Naive thymus-derived CD4-positive, alpha-beta T cell (primary cell): ENCODE measurements at regions not wholly inside any gene's neighbourhood (a gene's known extent, or its start where the extent isn't known, plus 50 kb on each side); places are given as distances from the start of the nearest gene placed in this dataset.

ENCODE experiments used
- ATAC-seq: fragments of 150-1000 bp; cut with Tn5 transposase; 2 replicates; pipeline ENCODE4 v1.10.0; 2021; ENCODE audit warnings: mild to moderate bottlenecking, moderate library complexity
- CTCF ChIA-PET: fragments of 350-600 bp; sonication (Branson Sonifier 250); formaldehyde crosslinking; loops from one replicate; lab custom pipeline; 2021; ENCODE audit warnings: antibody characterized with exemption; lab: Charles Lee
- POLR2A ChIA-PET: fragments of 350-600 bp; sonication (Branson Sonifier 250); formaldehyde crosslinking; loops from one replicate; lab custom pipeline; 2021; ENCODE audit warnings: antibody characterized with exemption, inconsistent platforms; lab: Charles Lee
- DNase-seq, 9 donors: peaks; one replicate each; pipeline versions ENCODE4 v3.0.0 to v3.0.0-alpha.2; 2020 to 2022; ENCODE audit warnings: mixed read lengths in 1 of 9
- H3K27ac ChIP-seq: one replicate; pipeline ENCODE4 v1.7.0; 2013; ENCODE audit warnings: mild to moderate bottlenecking, low read depth, low read length, moderate library complexity
- H3K27me3 ChIP-seq, 2 donors: one replicate each; pipeline ENCODE4 v1.7.0; 2013; ENCODE audit warnings: low read length in 2 of 2, mild to moderate bottlenecking in 2 of 2, moderate library complexity in 2 of 2; ENCODE audit not compliant: control insufficient read depth in 2 of 2, insufficient read depth in 2 of 2
- H3K36me3 ChIP-seq, 3 experiments: 1 replicate in 2 of 3; 2 replicates in 1 of 3; pipeline ENCODE4 v1.7.0; 2013; ENCODE audit warnings: low read length in 3 of 3, mild to moderate bottlenecking in 3 of 3, moderate library complexity in 1 of 3; ENCODE audit not compliant: insufficient read depth in 3 of 3, control insufficient read depth in 2 of 3
- H3K4me1 ChIP-seq, 2 donors: one replicate each; pipeline ENCODE4 v1.7.0; 2013; ENCODE audit warnings: low read length in 2 of 2, mild to moderate bottlenecking in 2 of 2, moderate library complexity in 1 of 2; ENCODE audit not compliant: control insufficient read depth in 2 of 2, insufficient read depth in 2 of 2
- H3K4me3 ChIP-seq: 2 replicates; pipeline ENCODE4 v1.7.0; 2013; ENCODE audit warnings: mild to moderate bottlenecking, low read length
- H3K9me3 ChIP-seq, 3 experiments: 1 replicate in 2 of 3; 2 replicates in 1 of 3; pipeline ENCODE4 v1.7.0; 2013; ENCODE audit warnings: low read length in 3 of 3; ENCODE audit not compliant: control insufficient read depth in 2 of 3
- H3K27ac Mint-ChIP-seq, 9 donors: one replicate each; pipeline ENCODE4 v1.8.0; 2020 to 2022; ENCODE audit warnings: mixed read lengths in 9 of 9, mild to moderate bottlenecking in 8 of 9, moderate library complexity in 5 of 9, inconsistent platforms in 2 of 9
- H3K27me3 Mint-ChIP-seq, 5 donors: one replicate each; pipeline ENCODE4 v1.8.0; 2021 to 2022; ENCODE audit warnings: mixed read lengths in 5 of 5, mild to moderate bottlenecking in 1 of 5
- H3K36me3 Mint-ChIP-seq, 5 donors: one replicate each; pipeline ENCODE4 v1.8.0; 2020 to 2022; ENCODE audit warnings: mixed read lengths in 5 of 5, mild to moderate bottlenecking in 3 of 5, inconsistent platforms in 1 of 5
- H3K4me1 Mint-ChIP-seq, 7 donors: one replicate each; pipeline ENCODE4 v1.8.0; 2020 to 2022; ENCODE audit warnings: mixed read lengths in 7 of 7, mild to moderate bottlenecking in 3 of 7, inconsistent platforms in 1 of 7
- H3K4me3 Mint-ChIP-seq, 10 donors: one replicate each; pipeline ENCODE4 v1.8.0; 2020 to 2022; ENCODE audit warnings: mild to moderate bottlenecking in 10 of 10, mixed read lengths in 10 of 10, moderate library complexity in 6 of 10, inconsistent platforms in 2 of 10
- H3K9me3 Mint-ChIP-seq, 11 donors: one replicate each; pipeline ENCODE4 v1.8.0; 2020 to 2022; ENCODE audit warnings: mixed read lengths in 11 of 11, mild to moderate bottlenecking in 4 of 11, inconsistent platforms in 1 of 11, moderate library complexity in 1 of 11
- intact Hi-C, 2 donors: fragments of 100-400 bp; cut with micrococcal nuclease; formaldehyde crosslinking; loops; one replicate each; pipeline ENCODE4 v1.15.1; 2023

DNA sequence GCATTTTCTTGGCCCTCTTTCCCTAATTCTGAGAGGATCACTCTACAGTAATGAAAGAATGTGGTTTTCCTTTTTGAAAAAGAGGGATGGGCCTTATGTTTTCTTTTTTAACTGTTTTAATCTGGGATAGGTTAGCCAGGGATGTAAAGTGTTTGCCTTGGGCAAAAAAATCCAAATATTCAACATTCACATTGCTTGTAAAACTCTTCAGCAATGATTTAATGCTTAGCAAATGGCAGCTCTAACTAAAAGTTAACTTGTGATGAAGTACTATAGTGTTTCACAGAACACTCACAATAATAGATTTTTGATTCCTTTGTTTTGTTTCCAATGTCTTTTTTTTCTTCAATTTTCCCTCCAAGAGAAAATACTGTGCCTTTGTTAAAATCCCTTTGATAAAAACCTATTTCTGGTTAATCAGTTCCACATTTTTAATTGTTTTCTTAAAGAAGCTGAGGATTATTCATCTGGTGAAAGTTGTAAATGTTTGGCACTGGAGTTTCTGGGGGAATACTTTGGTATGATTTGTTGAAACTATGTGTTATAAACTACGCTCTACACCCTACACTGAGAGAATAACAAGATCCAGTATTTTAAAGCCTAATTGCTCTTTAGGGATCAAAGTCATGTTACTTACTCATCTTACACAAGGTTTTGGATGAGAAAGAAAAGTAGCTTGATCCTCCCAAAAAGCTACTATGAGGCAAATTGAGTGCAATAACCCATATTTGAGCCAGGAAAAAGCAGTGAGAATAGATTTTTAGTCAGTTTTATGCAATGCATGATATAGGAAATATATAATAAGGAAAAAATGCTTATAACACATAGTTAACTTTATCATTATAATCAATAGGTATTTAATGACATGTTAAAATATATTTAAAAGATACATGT, 335.8 kb downstream of the EPHA7 start:
- intact Hi-C loops = no loop called here
- no peak for DNase-seq

GRCh38 chr6:93081901-93082300, 337.5 kb downstream of the EPHA7 start:
- ATAC-seq (no peak), DNase-seq (no peak)
- intact Hi-C loops = no loop called here
- H3K36me3 ChIP-seq = no peaks in the 10 kb centered on the region
- H3K4me1 ChIP-seq = no peaks in the 10 kb centered on the region
- H3K27me3 Mint-ChIP-seq = no peaks in the 10 kb centered on the region
- H3K27me3 ChIP-seq = no peaks in the 10 kb centered on the region
- H3K36me3 Mint-ChIP-seq = no peaks in the 10 kb centered on the region
- H3K27ac ChIP-seq = no peak overlapping the region
- no peak overlapping the region for H3K4me3 ChIP-seq
- no peak overlapping the region for H3K27ac Mint-ChIP-seq
- H3K9me3 Mint-ChIP-seq = peaks cover 0 to 15% (median 0%) of the 10 kb centered on the region in 11 donors
- H3K4me3 Mint-ChIP-seq = no peak overlapping the region
- CTCF ChIA-PET = no interaction called here
- POLR2A ChIA-PET = no interaction called here
- no peaks in the 10 kb centered on the region for H3K9me3 ChIP-seq
- no peaks in the 10 kb centered on the region for H3K4me1 Mint-ChIP-seq

More for the DNA sequence above, 335.8 kb downstream of the EPHA7 start:
- peaks cover 0 to 9% (median 0%) of the 10 kb centered on the region in 11 donors for H3K9me3 Mint-ChIP-seq
- Histone ChIP-seq H3K27ac (no peak overlapping the region), H3K4me1 (no peaks in the 10 kb centered on the region), H3K9me3 (no peaks in the 10 kb centered on the region), H3K27me3 (no peaks in the 10 kb centered on the region), H3K4me3 (no peak overlapping the region), H3K36me3 (no peaks in the 10 kb centered on the region)
- no peak for ATAC-seq
- no peaks in the 10 kb centered on the region for H3K36me3 Mint-ChIP-seq
- H3K27ac Mint-ChIP-seq = no peak overlapping the region
- H3K4me1 Mint-ChIP-seq = no peaks in the 10 kb centered on the region
- no peaks in the 10 kb centered on the region for H3K27me3 Mint-ChIP-seq
- H3K4me3 Mint-ChIP-seq = no peak overlapping the region
- ChIA-PET POLR2A (no interaction called here), CTCF (no interaction called here)

GRCh38 chr6:93079061-93079460, 340.3 kb downstream of the EPHA7 start:
- CTCF ChIA-PET = no interaction called here
- H3K27ac ChIP-seq = no peak overlapping the region
- POLR2A ChIA-PET = no interaction called here
- no peaks in the 10 kb centered on the region for H3K36me3 ChIP-seq
- DNase-seq (no peak), ATAC-seq (no peak)
- H3K4me3 Mint-ChIP-seq = no peak overlapping the region
- no peak overlapping the region for H3K4me3 ChIP-seq
- H3K36me3 Mint-ChIP-seq = no peaks in the 10 kb centered on the region
- intact Hi-C loops = no loop called here
- no peaks in the 10 kb centered on the region for H3K9me3 ChIP-seq
- H3K27me3 Mint-ChIP-seq = no peaks in the 10 kb centered on the region
- peaks cover 0 to 7% (median 0%) of the 10 kb centered on the region in 11 donors for H3K9me3 Mint-ChIP-seq
- H3K4me1 ChIP-seq = no peaks in the 10 kb centered on the region
- no peaks in the 10 kb centered on the region for H3K27me3 ChIP-seq
- H3K27ac Mint-ChIP-seq = no peak overlapping the region
- no peaks in the 10 kb centered on the region for H3K4me1 Mint-ChIP-seq

DNA sequence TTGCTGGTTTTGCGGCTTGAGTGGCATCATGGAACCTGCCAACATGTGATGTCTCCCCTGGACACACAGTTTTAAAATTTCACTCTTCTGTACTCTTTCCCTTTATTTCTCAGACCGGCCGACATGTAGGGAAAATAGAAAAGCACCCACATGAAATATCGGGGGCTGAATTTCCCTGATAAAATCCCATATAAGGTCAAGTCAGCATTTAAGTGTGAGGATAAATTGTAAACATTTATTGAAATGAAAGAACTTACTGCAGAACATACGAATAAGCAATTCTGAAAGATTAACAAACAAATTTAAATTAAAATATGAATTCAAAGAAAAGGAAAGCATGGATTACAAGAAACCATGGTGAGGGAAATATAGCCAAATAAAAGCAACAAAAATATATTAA, 345.5 kb downstream of the EPHA7 start:
- H3K4me1 Mint-ChIP-seq = no peaks in the 10 kb centered on the region
- Histone ChIP-seq H3K27me3 (no peaks in the 10 kb centered on the region), H3K4me1 (no peaks in the 10 kb centered on the region), H3K4me3 (no peak overlapping the region), H3K36me3 (no peaks in the 10 kb centered on the region), H3K9me3 (no peaks in the 10 kb centered on the region), H3K27ac (no peak overlapping the region)
- POLR2A ChIA-PET = no interaction called here
- no peak for DNase-seq
- CTCF ChIA-PET = no interaction called here
- H3K27ac Mint-ChIP-seq = no peak overlapping the region
- no peaks in the 10 kb centered on the region for H3K27me3 Mint-ChIP-seq
- H3K9me3 Mint-ChIP-seq = peaks cover 0 to 11% (median 3%) of the 10 kb centered on the region in 11 donors
- H3K4me3 Mint-ChIP-seq = no peak overlapping the region
- H3K36me3 Mint-ChIP-seq = peaks cover 0 to 3% (median 0%) of the 10 kb centered on the region in 5 donors
- no peak for ATAC-seq
- intact Hi-C loops = no loop called here

DNA sequence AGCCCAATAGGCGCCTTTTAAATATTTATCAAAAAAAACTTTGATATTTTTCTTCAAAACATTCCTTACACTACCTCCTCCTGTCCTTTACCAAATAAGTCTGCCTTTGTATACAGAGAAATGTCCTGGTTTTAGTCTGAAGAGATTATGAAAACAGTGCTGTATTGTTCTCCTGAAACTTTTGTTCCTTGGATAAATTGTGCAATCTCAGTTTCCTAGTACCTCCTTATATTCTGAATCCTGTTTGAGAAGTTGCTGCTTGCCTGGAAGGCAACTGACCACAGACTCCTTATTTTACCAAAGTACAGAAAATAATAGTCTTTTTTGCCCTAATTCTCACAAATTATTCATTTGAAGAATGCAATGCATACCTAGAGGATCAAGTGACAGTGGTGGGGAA, 349.5 kb downstream of the EPHA7 start:
- H3K4me1 Mint-ChIP-seq = no peaks in the 10 kb centered on the region
- ATAC-seq = no peak
- H3K4me3 ChIP-seq = no peak overlapping the region
- no peak overlapping the region for H3K4me3 Mint-ChIP-seq
- no peaks in the 10 kb centered on the region for H3K9me3 ChIP-seq
- ChIA-PET CTCF (no interaction called here), POLR2A (no interaction called here)
- no peaks in the 10 kb centered on the region for H3K36me3 ChIP-seq
- intact Hi-C loops = no loop called here
- no peaks in the 10 kb centered on the region for H3K27me3 ChIP-seq
- H3K27me3 Mint-ChIP-seq = no peaks in the 10 kb centered on the region
- no peak overlapping the region for H3K27ac ChIP-seq
- H3K4me1 ChIP-seq = no peaks in the 10 kb centered on the region
- peaks cover 0 to 18% (median 4%) of the 10 kb centered on the region in 11 donors for H3K9me3 Mint-ChIP-seq
- H3K27ac Mint-ChIP-seq = no peak overlapping the region
- H3K36me3 Mint-ChIP-seq = peaks cover 0 to 3% (median 0%) of the 10 kb centered on the region in 5 donors
- DNase-seq = no peak

DNA sequence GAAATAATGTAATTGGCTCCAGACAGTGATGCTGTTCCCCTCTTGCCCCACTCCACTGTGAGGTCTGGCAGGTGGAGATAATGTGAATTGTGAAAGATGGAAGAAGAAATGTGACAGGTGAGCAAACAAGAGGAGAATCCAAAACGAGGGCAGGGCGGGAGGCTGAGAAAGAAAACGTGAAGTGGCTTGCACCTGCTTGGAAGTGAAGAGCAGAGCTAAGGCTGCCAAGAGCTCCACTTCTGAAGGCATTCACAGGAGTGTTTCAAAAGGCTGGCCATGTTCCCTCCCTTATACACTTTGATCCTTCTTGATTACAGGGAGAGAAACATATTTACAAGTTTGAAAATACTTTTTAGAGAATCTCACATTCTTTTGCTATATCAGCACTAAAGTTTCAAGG, 359.4 kb downstream of the EPHA7 start:
- intact Hi-C loops = no loop called here
- ATAC-seq (no peak), DNase-seq (no peak)
- no peak overlapping the region for H3K27ac ChIP-seq
- no peaks in the 10 kb centered on the region for H3K36me3 ChIP-seq
- H3K27ac Mint-ChIP-seq = no peak overlapping the region
- no peaks in the 10 kb centered on the region for H3K36me3 Mint-ChIP-seq
- CTCF ChIA-PET = no interaction called here
- H3K4me1 ChIP-seq = no peaks in the 10 kb centered on the region
- H3K4me3 ChIP-seq = no peak overlapping the region
- no peaks in the 10 kb centered on the region for H3K27me3 Mint-ChIP-seq
- peaks cover 0 to 19% (median 2%) of the 10 kb centered on the region in 11 donors for H3K9me3 Mint-ChIP-seq
- POLR2A ChIA-PET = no interaction called here
- H3K4me1 Mint-ChIP-seq = peaks cover 0 to 1% (median 0%) of the 10 kb centered on the region in 7 donors
- no peaks in the 10 kb centered on the region for H3K9me3 ChIP-seq
- H3K27me3 ChIP-seq = no peaks in the 10 kb centered on the region
- no peak overlapping the region for H3K4me3 Mint-ChIP-seq

DNA sequence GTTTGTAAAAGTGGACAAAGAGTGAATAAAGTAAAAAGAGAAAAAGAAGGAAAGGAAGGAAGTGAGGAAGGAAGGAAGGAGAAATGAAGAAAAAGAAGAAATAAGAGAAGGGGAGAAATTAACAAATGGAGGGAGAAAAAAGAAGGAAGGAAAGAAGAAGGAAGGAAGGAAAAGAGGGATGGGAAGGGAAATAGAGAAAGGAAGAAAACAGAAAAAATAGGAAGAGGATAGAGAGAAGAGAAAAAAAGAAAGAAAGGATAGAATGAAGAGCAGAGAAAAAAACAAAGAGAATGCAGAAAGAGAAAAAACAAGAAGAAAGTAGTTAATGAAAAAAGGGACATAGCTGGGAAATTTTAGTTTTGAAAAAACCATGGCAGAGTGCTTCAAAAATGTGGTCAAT, 361.8 kb downstream of the EPHA7 start:
- intact Hi-C loops = no loop called here

More for the DNA sequence above, 361.8 kb downstream of the EPHA7 start:
- no peaks in the 10 kb centered on the region for H3K36me3 Mint-ChIP-seq
- Histone ChIP-seq H3K9me3 (no peaks in the 10 kb centered on the region), H3K27ac (no peak overlapping the region), H3K36me3 (no peaks in the 10 kb centered on the region), H3K4me3 (no peak overlapping the region), H3K4me1 (no peaks in the 10 kb centered on the region), H3K27me3 (no peaks in the 10 kb centered on the region)
- no peaks in the 10 kb centered on the region for H3K27me3 Mint-ChIP-seq
- no peak overlapping the region for H3K4me3 Mint-ChIP-seq
- DNase-seq (no peak), ATAC-seq (no peak)
- ChIA-PET CTCF (no interaction called here), POLR2A (no interaction called here)
- H3K9me3 Mint-ChIP-seq = peaks cover 0 to 20% (median 9%) of the 10 kb centered on the region in 11 donors
- H3K27ac Mint-ChIP-seq = no peak overlapping the region
- H3K4me1 Mint-ChIP-seq = peaks cover 0 to 1% (median 0%) of the 10 kb centered on the region in 7 donors
